Upper lobe of left lung (tissue), 6 donors: ENCODE measurements at regions not wholly inside any gene's neighbourhood (a gene's known extent, or its start where the extent isn't known, plus 50 kb on each side); places are given as distances from the start of the nearest gene placed in this dataset.

Source experiments
- ATAC-seq, 2 donors: fragments of 200-7000 bp; cut with Tn5 transposase; one replicate each; pipeline ENCODE4 v1.9.1; 2022; ENCODE audit warnings: mild to moderate bottlenecking in 2 of 2, moderate library complexity in 2 of 2; ENCODE audit not compliant: low FRiP score in 2 of 2
- DNase-seq, 2 donors: peaks; one replicate each; pipeline ENCODE4 v3.0.0-alpha.2; 2019 to 2020
- H3K27ac ChIP-seq, 4 donors: fragments of 200-600 bp; sonication (generic); one replicate each; pipeline ENCODE4 v1.5.1; 2016 to 2019
- H3K27me3 ChIP-seq, 4 donors: fragments of 200-600 bp; sonication (generic); one replicate each; pipeline ENCODE4 v1.5.1; 2017 to 2019
- H3K36me3 ChIP-seq, 4 donors: fragments of 200-600 bp; sonication (generic); one replicate each; pipeline ENCODE4 v1.5.1; 2016 to 2019
- H3K4me1 ChIP-seq, 4 donors: fragments of 200-600 bp; sonication (generic); one replicate each; pipeline ENCODE4 v1.5.1; 2018 to 2019
- H3K4me3 ChIP-seq, 4 donors: fragments of 200-600 bp; sonication (generic); one replicate each; pipeline ENCODE4 v1.5.1; 2017 to 2019; ENCODE audit warnings: mild to moderate bottlenecking in 2 of 4, moderate library complexity in 1 of 4
- H3K9me3 ChIP-seq, 4 donors: fragments of 200-600 bp; sonication (generic); one replicate each; pipeline ENCODE4 v1.5.1; 2018 to 2019
- CTCF ChIP-seq, 6 experiments: fragments of 450-650 bp in 4 of 6; fragments of 200-600 bp in 2 of 6; sonication (generic) in 2 of 6; IDR thresholded peaks; one replicate each; pipeline ENCODE4 v1.5.1; 2016 to 2019; ENCODE audit warnings: antibody characterized with exemption in 6 of 6
- EP300 ChIP-seq, 4 donors: sonication (generic); formaldehyde crosslinking; IDR thresholded peaks; one replicate each; pipeline ENCODE4 v1.5.1; 2017; ENCODE audit warnings: antibody characterized with exemption in 4 of 4, control low read depth in 2 of 4
- POLR2A ChIP-seq, 4 donors: fragments of 450-650 bp; IDR thresholded peaks; one replicate each; pipeline ENCODE4 v1.5.1; 2016 to 2017; ENCODE audit warnings: antibody characterized with exemption in 4 of 4, mild to moderate bottlenecking in 2 of 4
- POLR2AphosphoS5 ChIP-seq, 2 donors: sonication (generic); formaldehyde crosslinking; IDR thresholded peaks; one replicate each; pipeline ENCODE4 v1.5.1; 2017; ENCODE audit warnings: antibody characterized with exemption in 2 of 2
- WGBS, 2 donors: methylation state at CpG; one replicate each; pipeline ENCODE4 v1.1.5; 2017 to 2018; 5-methylcytosine and 5-hydroxymethylcytosine counted together
- donor health status: DM: no; HTN: no; CAD: no; lungs with moderate emphysema.
- donor health status: DM: no; HTN: yes; CAD: no; lungs with severe emphysema.

GRCh38 chr13:111547726-111548273, 227.4 kb downstream of the TEX29 start:
- TF ChIP-seq POLR2A (IDR thresholded peaks at IDR 0.05) (no peak), POLR2AphosphoS5 (IDR thresholded peaks at IDR 0.05) (no peak), CTCF (IDR thresholded peaks at IDR 0.05) (no peak), EP300 (IDR thresholded peaks at IDR 0.05) (no peak)
- Histone ChIP-seq H3K4me1 (no peaks in the 10 kb centered on the region), H3K27ac (no peak overlapping the region), H3K27me3 (no peaks in the 10 kb centered on the region), H3K4me3 (no peak overlapping the region), H3K36me3 (no peaks in the 10 kb centered on the region), H3K9me3 (no peaks in the 10 kb centered on the region)
- DNase-seq = no peak
- 94% methylated on average over 40 of the region's 40 CpGs for WGBS, 2 donors
- ATAC-seq = no peak

- no peaks in the 10 kb centered on the region for H3K36me3 ChIP-seq
- H3K27ac ChIP-seq = no peak overlapping the region
- no peak for DNase-seq
- no peak for ATAC-seq
- no peaks in the 10 kb centered on the region for H3K27me3 ChIP-seq
- H3K9me3 ChIP-seq = no peaks in the 10 kb centered on the region
- no peaks in the 10 kb centered on the region for H3K4me1 ChIP-seq
- no peak overlapping the region for H3K4me3 ChIP-seq
- TF ChIP-seq EP300 (IDR thresholded peaks at IDR 0.05) = no peak
- no peak for TF ChIP-seq POLR2AphosphoS5 (IDR thresholded peaks at IDR 0.05)
- TF ChIP-seq POLR2A (IDR thresholded peaks at IDR 0.05) = no peak
- no peak for TF ChIP-seq CTCF (IDR thresholded peaks at IDR 0.05)
- 92 to 95% methylated on average over 11 to 25 of the region's 25 CpGs for WGBS, 2 donors
Observed at GRCh38 chr13:111548301-111548700, 227.9 kb downstream of the TEX29 start.

- no peaks in the 10 kb centered on the region for H3K27me3 ChIP-seq
- H3K4me3 ChIP-seq = no peak overlapping the region
- no peak for TF ChIP-seq POLR2AphosphoS5 (IDR thresholded peaks at IDR 0.05)
- no peak for TF ChIP-seq CTCF (IDR thresholded peaks at IDR 0.05)
- no peak for TF ChIP-seq EP300 (IDR thresholded peaks at IDR 0.05)
- no peak for TF ChIP-seq POLR2A (IDR thresholded peaks at IDR 0.05)
- DNase-seq (no peak), ATAC-seq (no peak)
- no peaks in the 10 kb centered on the region for H3K4me1 ChIP-seq
- H3K36me3 ChIP-seq = no peaks in the 10 kb centered on the region
- 83 to 84% methylated on average over 10 of the region's 10 CpGs for WGBS, 2 donors
- no peaks in the 10 kb centered on the region for H3K9me3 ChIP-seq
- no peak overlapping the region for H3K27ac ChIP-seq
Observed at GRCh38 chr13:111548805-111549204, 228.4 kb downstream of the TEX29 start.

- H3K9me3 ChIP-seq = no peaks in the 10 kb centered on the region
- H3K27me3 ChIP-seq = no peaks in the 10 kb centered on the region
- H3K36me3 ChIP-seq = no peaks in the 10 kb centered on the region
- 15 to 43% methylated on average over 1 to 2 of the region's 2 CpGs for WGBS, 2 donors
- H3K4me3 ChIP-seq = no peak overlapping the region
- no peak for DNase-seq
- TF ChIP-seq EP300 (IDR thresholded peaks at IDR 0.05) = no peak
- no peak for TF ChIP-seq CTCF (IDR thresholded peaks at IDR 0.05)
- TF ChIP-seq POLR2AphosphoS5 (IDR thresholded peaks at IDR 0.05) = no peak
- H3K4me1 ChIP-seq = no peaks in the 10 kb centered on the region
- ATAC-seq = no peak
- no peak overlapping the region for H3K27ac ChIP-seq
Observed at GRCh38 chr13:111549464-111549863, 229.0 kb downstream of the TEX29 start.

GRCh38 chr13:111550062-111550461, 229.6 kb downstream of the TEX29 start:
- ATAC-seq (no peak), DNase-seq (no peak)
- Histone ChIP-seq H3K9me3 (no peaks in the 10 kb centered on the region), H3K4me1 (no peaks in the 10 kb centered on the region), H3K27me3 (no peaks in the 10 kb centered on the region), H3K4me3 (no peak overlapping the region), H3K27ac (no peak overlapping the region), H3K36me3 (no peaks in the 10 kb centered on the region)
- TF ChIP-seq EP300 (IDR thresholded peaks at IDR 0.05) = no peak
- TF ChIP-seq POLR2AphosphoS5 (IDR thresholded peaks at IDR 0.05) = no peak
- no peak for TF ChIP-seq POLR2A (IDR thresholded peaks at IDR 0.05)
- no peak for TF ChIP-seq CTCF (IDR thresholded peaks at IDR 0.05)
